Bronchial epithelial cell (primary cell): ENCODE measurements at regions not wholly inside any gene's neighbourhood (a gene's known extent, or its start where the extent isn't known, plus 50 kb on each side); places are given as distances from the start of the nearest gene placed in this dataset.

Experiments used
- DNase-seq: peaks from one replicate; pipeline ENCODE4 v3.0.0-alpha.2; 2010; ENCODE audit warnings: low read depth
- FAIRE-seq: peaks from 2 replicates; lab custom pipeline; 2011; peaks lifted over from hg19 to GRCh38; lab: Jason Lieb, UNC
- H3K27me3 ChIP-seq: 2 replicates; pipeline ENCODE4 v1.5.1; 2011; ENCODE audit warnings: low read length; ENCODE audit not compliant: control insufficient read depth, insufficient read depth
- H3K36me3 ChIP-seq: 2 replicates; pipeline ENCODE4 v1.5.1; 2011; ENCODE audit warnings: low read length; ENCODE audit not compliant: control insufficient read depth, insufficient read depth
- H3K4me3 ChIP-seq: 2 replicates; pipeline ENCODE4 v1.5.1; 2011; ENCODE audit warnings: mild to moderate bottlenecking, low read depth, low read length, control low read depth
- TF ChIP-seq, protein P1 (sequence below): IDR thresholded peaks from 2 replicates; pipeline ENCODE4 v1.5.1; 2011; ENCODE audit warnings: mild to moderate bottlenecking, moderate library complexity, low read length, control low read depth, inconsistent platforms; ENCODE audit not compliant: insufficient read depth, severe bottlenecking

DNA sequence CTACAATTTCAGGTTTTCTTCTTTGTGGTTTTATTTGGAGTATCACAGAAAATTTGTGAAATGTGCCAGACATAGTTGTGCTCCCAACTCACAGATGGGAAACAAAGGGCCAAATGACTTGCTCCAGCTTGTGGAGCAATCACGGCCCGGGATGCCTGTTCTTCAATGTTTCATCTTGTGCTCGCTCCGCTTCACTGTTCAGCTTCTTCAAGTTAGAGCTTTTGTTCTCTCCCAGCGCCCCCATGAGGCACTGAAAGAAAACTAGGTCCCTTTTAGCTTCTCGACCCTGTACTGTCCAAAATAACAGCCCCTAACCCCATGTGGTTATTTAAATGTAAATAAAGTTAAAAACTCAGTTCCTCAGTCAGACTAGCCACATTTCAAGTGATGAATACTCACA is 187.9 kb upstream of the STXBP6 start:
- no peak overlapping the region for H3K4me3 ChIP-seq
- DNase-seq (peak; percentile 18), FAIRE-seq (no peak)
- H3K36me3 ChIP-seq, result no peaks in the 10 kb centered on the region
- TF ChIP-seq, protein P1, sequence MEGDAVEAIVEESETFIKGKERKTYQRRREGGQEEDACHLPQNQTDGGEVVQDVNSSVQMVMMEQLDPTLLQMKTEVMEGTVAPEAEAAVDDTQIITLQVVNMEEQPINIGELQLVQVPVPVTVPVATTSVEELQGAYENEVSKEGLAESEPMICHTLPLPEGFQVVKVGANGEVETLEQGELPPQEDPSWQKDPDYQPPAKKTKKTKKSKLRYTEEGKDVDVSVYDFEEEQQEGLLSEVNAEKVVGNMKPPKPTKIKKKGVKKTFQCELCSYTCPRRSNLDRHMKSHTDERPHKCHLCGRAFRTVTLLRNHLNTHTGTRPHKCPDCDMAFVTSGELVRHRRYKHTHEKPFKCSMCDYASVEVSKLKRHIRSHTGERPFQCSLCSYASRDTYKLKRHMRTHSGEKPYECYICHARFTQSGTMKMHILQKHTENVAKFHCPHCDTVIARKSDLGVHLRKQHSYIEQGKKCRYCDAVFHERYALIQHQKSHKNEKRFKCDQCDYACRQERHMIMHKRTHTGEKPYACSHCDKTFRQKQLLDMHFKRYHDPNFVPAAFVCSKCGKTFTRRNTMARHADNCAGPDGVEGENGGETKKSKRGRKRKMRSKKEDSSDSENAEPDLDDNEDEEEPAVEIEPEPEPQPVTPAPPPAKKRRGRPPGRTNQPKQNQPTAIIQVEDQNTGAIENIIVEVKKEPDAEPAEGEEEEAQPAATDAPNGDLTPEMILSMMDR, result peak; percentile 18
- no peaks in the 10 kb centered on the region for H3K27me3 ChIP-seq

DNA sequence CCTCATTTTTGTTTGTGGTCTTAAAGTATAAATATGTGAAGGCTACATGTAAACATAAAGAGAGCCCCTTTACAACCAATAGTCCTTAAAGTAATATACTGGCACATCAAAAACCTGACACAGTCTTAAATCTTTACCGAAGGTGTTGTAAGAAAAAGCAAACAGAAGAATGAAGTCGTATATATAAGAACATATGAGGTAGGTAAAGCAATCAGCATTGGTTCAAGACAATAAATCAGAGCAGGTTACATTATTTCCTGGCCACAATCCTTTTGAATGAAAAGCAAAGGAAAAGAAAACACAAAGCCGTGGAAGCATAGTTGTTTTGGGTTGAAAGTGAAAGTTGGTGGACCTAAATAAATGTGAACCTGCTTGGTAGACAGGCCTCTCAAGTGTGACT is 183.7 kb upstream of the STXBP6 start:
- Histone ChIP-seq H3K27me3 (no peaks in the 10 kb centered on the region), H3K36me3 (no peaks in the 10 kb centered on the region), H3K4me3 (no peak overlapping the region)
- DNase-seq, result no peak
- TF ChIP-seq, protein P1, result no peak
- no peak for FAIRE-seq

DNA sequence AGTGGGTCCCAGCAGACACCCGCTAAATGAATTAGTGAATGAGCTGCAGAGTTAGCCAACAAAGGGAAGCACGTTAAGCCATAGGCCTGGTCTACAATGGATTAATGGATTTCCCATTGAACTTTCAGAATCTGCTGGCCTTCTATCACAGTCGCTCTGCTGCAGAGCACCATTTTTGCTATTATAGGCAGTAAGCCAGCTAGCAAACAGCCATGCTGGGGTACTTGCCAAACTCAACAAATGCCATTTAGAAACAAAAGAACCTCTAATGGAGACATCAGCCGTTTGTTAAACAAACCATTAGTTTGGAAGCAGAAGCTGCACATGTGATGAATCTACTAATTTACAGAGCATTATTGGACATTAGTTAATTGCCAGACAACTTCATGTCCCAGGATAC is 181.1 kb upstream of the STXBP6 start:
- TF ChIP-seq, protein P1, result no peak
- FAIRE-seq (no peak), DNase-seq (no peak)
- Histone ChIP-seq H3K27me3 (no peaks in the 10 kb centered on the region), H3K4me3 (no peak overlapping the region), H3K36me3 (no peaks in the 10 kb centered on the region)

DNA sequence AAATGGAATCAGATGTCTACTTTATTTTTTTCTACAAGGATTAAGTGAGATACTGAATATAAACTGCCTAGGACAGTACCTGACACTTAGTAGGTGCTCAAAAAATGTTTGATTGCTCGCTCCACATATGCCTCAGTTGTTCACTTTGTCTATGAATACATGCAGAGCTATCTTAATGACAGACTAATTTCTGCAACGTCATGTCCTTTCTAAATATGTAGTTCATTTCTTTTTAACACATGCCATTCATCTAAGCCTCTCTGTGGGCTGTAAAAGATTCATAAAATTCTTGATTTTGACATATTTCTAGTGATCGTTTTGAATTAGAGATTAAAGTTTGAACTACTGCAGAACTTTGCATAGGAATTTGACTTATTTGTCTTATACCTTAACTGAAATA is 176.3 kb upstream of the STXBP6 start:
- DNase-seq, result no peak
- no peaks in the 10 kb centered on the region for H3K27me3 ChIP-seq
- no peak for FAIRE-seq
- TF ChIP-seq, protein P1, result no peak
- no peak overlapping the region for H3K4me3 ChIP-seq
- H3K36me3 ChIP-seq, result no peaks in the 10 kb centered on the region

DNA sequence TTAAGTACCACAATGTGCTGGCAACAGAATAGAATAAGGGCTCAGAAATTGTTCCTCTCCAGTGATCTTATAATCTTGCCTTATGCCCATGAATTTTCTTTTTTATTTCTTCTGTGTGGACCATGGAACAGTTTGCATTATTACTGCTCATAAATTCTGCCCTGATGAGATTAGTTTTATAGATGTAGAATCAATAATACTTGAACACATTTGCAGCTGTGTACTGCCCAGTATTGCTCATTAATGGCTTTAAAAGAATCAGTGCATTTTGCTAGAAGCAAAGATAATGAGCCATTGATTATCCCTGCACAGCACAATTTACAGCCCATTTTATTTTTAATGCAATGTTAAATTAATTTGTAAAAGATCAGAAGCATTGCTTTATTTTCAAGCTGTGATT is 172.3 kb upstream of the STXBP6 start:
- no peak for DNase-seq
- no peak for FAIRE-seq
- Histone ChIP-seq H3K36me3 (no peaks in the 10 kb centered on the region), H3K27me3 (no peaks in the 10 kb centered on the region), H3K4me3 (no peak overlapping the region)
- TF ChIP-seq, protein P1, result no peak

DNA sequence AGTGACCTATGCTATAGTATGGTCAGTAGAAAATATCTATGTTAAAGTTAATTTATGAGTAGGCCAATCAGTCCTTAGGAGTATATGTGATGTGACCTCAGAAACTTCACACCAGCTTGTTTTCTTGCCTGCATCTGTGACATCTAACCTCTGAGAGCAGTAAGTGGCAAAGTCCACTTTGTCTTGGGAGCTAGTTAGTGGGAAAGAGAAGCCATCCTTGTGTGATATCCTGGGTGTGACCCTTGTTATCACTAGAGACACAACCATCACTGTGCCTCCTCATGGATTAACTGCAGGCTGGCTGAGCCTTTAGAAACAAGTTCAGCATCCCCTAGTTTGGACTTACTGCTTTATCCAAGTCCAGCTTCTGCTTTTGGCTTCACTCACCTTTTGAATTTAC is 170.6 kb upstream of the STXBP6 start:
- H3K4me3 ChIP-seq, result no peak overlapping the region
- FAIRE-seq (no peak), DNase-seq (no peak)
- H3K27me3 ChIP-seq, result no peaks in the 10 kb centered on the region
- no peaks in the 10 kb centered on the region for H3K36me3 ChIP-seq
- TF ChIP-seq, protein P1, result no peak
